GM23248 (cell line): ENCODE measurements at regions not wholly inside any gene's neighbourhood (a gene's known extent, or its start where the extent isn't known, plus 50 kb on each side); places are given as distances from the start of the nearest gene placed in this dataset.

Experiments used
- DNase-seq: peaks from one replicate; pipeline ENCODE4 v3.0.0-alpha.2; 2015
- H2AFZ ChIP-seq: fragments of 200-600 bp; sonication (generic); 2 replicates; pipeline ENCODE4 v1.6.1; 2016; ENCODE audit warnings: antibody characterized with exemption
- H3F3A ChIP-seq: fragments of 200-600 bp; sonication (generic); 2 replicates; pipeline ENCODE4 v1.6.1; 2016; ENCODE audit warnings: mild to moderate bottlenecking, antibody characterized with exemption, mixed run types; ENCODE audit not compliant: insufficient read depth
- H3K27ac ChIP-seq: fragments of 200-600 bp; sonication (generic); 2 replicates; pipeline ENCODE4 v1.5.1; 2016; ENCODE audit warnings: mild to moderate bottlenecking
- H3K27me3 ChIP-seq: fragments of 200-600 bp; sonication (generic); replicated peaks from 2 replicates; pipeline ENCODE4 v1.6.1; 2016; ENCODE audit warnings: mild to moderate bottlenecking; ENCODE audit not compliant: insufficient read depth
- H3K36me3 ChIP-seq: fragments of 200-600 bp; sonication (generic); 2 replicates; pipeline ENCODE4 v1.6.1; 2016; ENCODE audit warnings: low read depth, mild to moderate bottlenecking
- H3K4me1 ChIP-seq: fragments of 200-600 bp; sonication (generic); 2 replicates; pipeline ENCODE4 v1.6.1; 2016; ENCODE audit warnings: mild to moderate bottlenecking; ENCODE audit not compliant: insufficient read depth
- H3K4me2 ChIP-seq: fragments of 200-600 bp; sonication (generic); one replicate; pipeline ENCODE4 v1.6.1; 2016; ENCODE audit warnings: mild to moderate bottlenecking; ENCODE audit not compliant: unreplicated experiment
- H3K4me3 ChIP-seq: fragments of 200-600 bp; sonication (generic); 2 replicates; pipeline ENCODE4 v1.5.1; 2016; ENCODE audit warnings: mild to moderate bottlenecking
- H3K79me2 ChIP-seq: fragments of 200-600 bp; sonication (generic); 2 replicates; pipeline ENCODE4 v1.6.1; 2016; ENCODE audit warnings: mild to moderate bottlenecking; ENCODE audit not compliant: insufficient read depth
- H3K9ac ChIP-seq: fragments of 200-600 bp; sonication (generic); 2 replicates; pipeline ENCODE4 v1.6.1; 2016; ENCODE audit warnings: mild to moderate bottlenecking
- H3K9me2 ChIP-seq: fragments of 200-600 bp; sonication (generic); 2 replicates; pipeline ENCODE4 v1.6.1; 2016; ENCODE audit warnings: mixed run types, mild to moderate bottlenecking, moderate library complexity; ENCODE audit not compliant: insufficient read depth
- H3K9me3 ChIP-seq: fragments of 200-600 bp; sonication (generic); one replicate; pipeline ENCODE4 v1.6.1; 2017; ENCODE audit warnings: low read depth
- H4K20me1 ChIP-seq: fragments of 200-600 bp; sonication (generic); 2 replicates; pipeline ENCODE4 v1.6.0; 2016; ENCODE audit not compliant: insufficient read depth
- EZH2 ChIP-seq: fragments of 200-600 bp; sonication (generic); IDR thresholded peaks from 2 replicates; pipeline ENCODE4 v1.6.1; 2018; ENCODE audit warnings: antibody characterized with exemption, mild to moderate bottlenecking; ENCODE audit not compliant: insufficient read depth, poor library complexity, severe bottlenecking
- EZH2phosphoT487 ChIP-seq: fragments of 200-600 bp; sonication (generic); IDR thresholded peaks from 2 replicates; pipeline ENCODE4 v1.6.1; 2018; ENCODE audit warnings: antibody characterized with exemption, moderate library complexity, mild to moderate bottlenecking, low read depth; ENCODE audit not compliant: insufficient read depth
- WGBS, 2 experiments: methylation state at CpG; one replicate each; pipeline ENCODE4 v1.1.6; 2015 to 2017; ENCODE audit warnings: low lambda C conversion rate in 2 of 2, low coverage in 1 of 2; ENCODE audit errors: missing lambda C conversion rate in 2 of 2; 5-methylcytosine and 5-hydroxymethylcytosine counted together
- in situ Hi-C: fragments of 300-500 bp; cut with MboI; formaldehyde crosslinking; loops from 2 replicates; pipeline ENCODE4 v1.15.0; 2020

DNA sequence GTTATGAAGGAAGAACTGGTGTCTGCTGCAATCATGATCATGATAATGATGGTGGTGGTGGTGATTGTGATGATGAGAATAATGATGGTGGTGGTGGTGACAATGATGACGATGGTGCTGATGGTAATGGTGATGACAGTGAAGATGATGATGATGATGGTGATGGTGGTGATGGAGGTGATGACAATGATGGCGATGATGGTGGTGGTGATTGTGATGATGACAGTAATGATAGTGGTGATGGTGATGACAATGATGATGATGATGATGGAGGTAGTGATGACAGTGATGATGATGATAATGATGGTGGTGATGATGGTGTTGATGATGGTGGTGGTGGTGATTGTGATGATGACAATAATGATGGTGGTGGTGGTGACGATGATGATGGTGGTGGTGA, 52.8 kb upstream of the ANO1 start:
- Histone ChIP-seq H4K20me1 (no peaks in the 10 kb centered on the region), H3K4me2 (no peak overlapping the region), H3F3A (no peaks in the 10 kb centered on the region), H3K27me3 (no peaks in the 10 kb centered on the region), H3K9me2 (no peaks in the 10 kb centered on the region), H3K27ac (no peak overlapping the region), H2AFZ (no peak overlapping the region), H3K4me3 (no peak overlapping the region), H3K36me3 (no peaks in the 10 kb centered on the region), H3K9me3 (no peaks in the 10 kb centered on the region), H3K9ac (no peak overlapping the region), H3K4me1 (peaks cover 1% of the 10 kb centered on the region; the same call in 1 of the 2 replicates), H3K79me2 (no peaks in the 10 kb centered on the region)
- 82 to 88% methylated on average over 3 of the region's 3 CpGs for WGBS, 2 experiments
- TF ChIP-seq EZH2phosphoT487 (no peak), EZH2 (no peak)
- no peak for DNase-seq
- in situ Hi-C loops, result no loop called here

DNA sequence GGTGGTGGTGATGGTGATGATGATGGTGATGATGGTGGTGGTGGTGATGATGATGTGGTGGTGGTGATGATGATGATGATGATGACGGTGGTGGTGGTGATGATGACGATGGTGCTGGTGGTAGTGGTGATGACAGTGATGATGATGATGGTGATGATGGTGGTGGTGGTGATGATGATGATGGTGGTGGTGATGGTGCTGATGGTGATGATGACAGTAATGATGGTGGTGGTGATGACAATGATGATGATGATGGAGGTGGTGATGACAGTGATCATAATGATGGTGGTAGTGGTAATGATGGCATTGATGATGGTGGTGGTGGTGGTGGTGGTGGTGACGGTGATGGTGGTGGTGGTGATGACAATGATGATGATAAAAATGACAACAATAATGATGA, 52.1 kb upstream of the ANO1 start:
- H3K79me2 ChIP-seq, result no peaks in the 10 kb centered on the region
- H3K27ac ChIP-seq, result no peak overlapping the region
- in situ Hi-C loops, result no loop called here
- no peaks in the 10 kb centered on the region for H3K27me3 ChIP-seq
- H4K20me1 ChIP-seq, result no peaks in the 10 kb centered on the region
- 44 to 77% methylated on average over 2 to 3 of the region's 3 CpGs for WGBS, 2 experiments
- H3K9me3 ChIP-seq, result no peaks in the 10 kb centered on the region
- no peak overlapping the region for H3K9ac ChIP-seq
- H3F3A ChIP-seq, result no peaks in the 10 kb centered on the region
- H3K4me3 ChIP-seq, result no peak overlapping the region
- H3K9me2 ChIP-seq, result no peaks in the 10 kb centered on the region
- H3K36me3 ChIP-seq, result no peaks in the 10 kb centered on the region
- H2AFZ ChIP-seq, result no peak overlapping the region
- H3K4me1 ChIP-seq, result no peaks in the 10 kb centered on the region
- TF ChIP-seq EZH2phosphoT487 (no peak), EZH2 (no peak)
- H3K4me2 ChIP-seq, result no peak overlapping the region
- no peak for DNase-seq

DNA sequence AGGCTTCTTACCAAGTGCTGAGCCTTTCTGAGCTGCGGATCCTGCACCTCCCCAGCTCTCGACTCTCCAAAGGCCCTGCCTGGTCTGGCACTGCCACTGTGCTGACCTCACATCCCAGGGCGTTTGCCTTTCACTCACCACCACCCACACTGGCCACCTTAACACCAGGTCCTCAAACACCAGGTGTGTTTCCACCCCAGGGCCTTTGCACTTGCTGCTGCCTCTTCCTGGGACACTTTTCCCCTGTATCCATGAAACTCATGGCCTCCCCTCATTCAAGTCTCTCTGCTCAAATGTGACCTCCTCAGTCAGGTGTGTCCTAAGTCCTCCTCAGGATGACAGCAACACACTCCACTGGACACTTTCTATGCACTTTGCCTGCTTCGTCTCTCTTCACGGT, 51.4 kb upstream of the ANO1 start:
- no peaks in the 10 kb centered on the region for H4K20me1 ChIP-seq
- no peaks in the 10 kb centered on the region for H3K79me2 ChIP-seq
- no peaks in the 10 kb centered on the region for H3K36me3 ChIP-seq
- in situ Hi-C loops, result no loop called here
- H3K9me2 ChIP-seq, result no peaks in the 10 kb centered on the region
- H3F3A ChIP-seq, result no peaks in the 10 kb centered on the region
- H3K4me3 ChIP-seq, result no peak overlapping the region
- H3K9me3 ChIP-seq, result no peaks in the 10 kb centered on the region
- WGBS, 2 experiments, result 52 to 57% methylated on average over 5 of the region's 5 CpGs
- TF ChIP-seq EZH2, result no peak
- TF ChIP-seq EZH2phosphoT487, result no peak
- no peak overlapping the region for H3K27ac ChIP-seq
- no peak for DNase-seq
- H3K9ac ChIP-seq, result no peak overlapping the region
- no peak overlapping the region for H2AFZ ChIP-seq
- no peaks in the 10 kb centered on the region for H3K4me1 ChIP-seq
- no peak overlapping the region for H3K4me2 ChIP-seq
- H3K27me3 ChIP-seq, result no peaks in the 10 kb centered on the region

DNA sequence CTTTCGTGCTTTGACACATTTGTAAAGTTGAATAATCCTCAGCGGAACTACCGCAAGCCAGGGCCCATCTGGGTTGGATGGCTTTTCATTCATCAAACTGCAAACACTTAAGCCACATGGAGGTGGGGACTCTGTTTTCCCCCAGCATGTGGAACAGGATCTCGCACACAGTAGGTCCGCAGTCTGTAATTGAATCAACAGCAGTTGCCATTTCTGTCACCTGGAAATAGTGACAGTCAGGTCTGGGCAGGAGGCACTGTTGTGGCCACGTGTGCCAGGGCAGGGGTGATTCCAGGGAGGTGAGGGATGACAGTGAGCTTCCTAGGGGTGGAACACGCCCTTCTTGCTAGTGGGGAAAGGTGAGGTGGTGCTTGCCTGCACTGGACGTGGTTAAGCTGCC, 50.7 kb upstream of the ANO1 start:
- H3K9me2 ChIP-seq, result no peaks in the 10 kb centered on the region
- H3K27ac ChIP-seq, result no peak overlapping the region
- 47% methylated on average over 8 of the region's 8 CpGs for WGBS, 2 experiments
- no peak for TF ChIP-seq EZH2
- TF ChIP-seq EZH2phosphoT487, result no peak
- in situ Hi-C loops, result no loop called here
- no peaks in the 10 kb centered on the region for H3K4me1 ChIP-seq
- no peak overlapping the region for H2AFZ ChIP-seq
- H3K4me2 ChIP-seq, result no peak overlapping the region
- no peak overlapping the region for H3K9ac ChIP-seq
- no peak overlapping the region for H3K4me3 ChIP-seq
- DNase-seq, result no peak
- H3F3A ChIP-seq, result no peaks in the 10 kb centered on the region
- no peaks in the 10 kb centered on the region for H3K79me2 ChIP-seq
- H3K27me3 ChIP-seq, result 0 out of 2 replicates have a peak, but pooled peaks cover under 1% of the 10 kb centered on the region
- H3K36me3 ChIP-seq, result no peaks in the 10 kb centered on the region
- no peaks in the 10 kb centered on the region for H3K9me3 ChIP-seq
- no peaks in the 10 kb centered on the region for H4K20me1 ChIP-seq

DNA sequence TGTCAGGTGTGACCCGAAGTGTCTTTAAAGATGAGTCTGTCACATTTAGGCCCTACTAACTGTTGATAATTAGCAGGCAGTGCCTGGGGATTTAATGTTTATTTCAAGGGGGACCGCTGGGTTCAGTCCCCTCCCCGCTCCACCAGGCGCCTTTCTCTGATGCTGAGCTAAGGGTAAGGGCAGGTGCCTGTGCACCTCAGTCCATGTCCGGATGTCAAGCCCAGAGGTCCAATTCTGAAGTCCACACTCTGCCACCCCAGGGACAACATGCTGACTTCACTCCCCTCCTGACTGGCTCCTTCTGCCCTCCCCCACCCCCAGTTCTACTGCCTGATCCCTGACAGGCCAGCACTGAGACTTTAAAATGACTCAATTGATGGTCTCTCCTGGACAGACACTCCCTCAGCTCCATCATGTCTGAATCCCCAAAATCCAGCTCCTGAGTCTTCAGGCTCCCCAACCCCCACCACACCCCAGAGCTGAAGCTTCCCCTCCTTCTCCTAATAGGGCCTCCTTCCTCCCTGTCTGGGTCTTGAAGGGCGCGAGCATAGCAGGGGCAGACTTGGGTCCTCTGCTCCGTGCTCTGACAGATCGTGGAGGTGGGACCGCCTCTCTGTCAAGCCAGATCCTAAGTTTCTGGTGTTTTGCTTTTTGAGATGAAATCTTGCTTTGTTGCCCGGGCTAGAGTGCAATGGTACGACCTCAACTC, 49.8 kb upstream of the ANO1 start:
- in situ Hi-C loops, result no loop called here
- TF ChIP-seq EZH2phosphoT487 (no peak), EZH2 (no peak)
- Histone ChIP-seq H3K79me2 (no peaks in the 10 kb centered on the region), H2AFZ (no peak overlapping the region), H3K27ac (no peak overlapping the region), H3K9me2 (no peaks in the 10 kb centered on the region), H3K9ac (no peak overlapping the region), H3K4me3 (no peak overlapping the region), H3K9me3 (no peaks in the 10 kb centered on the region), H3K27me3 (peaks cover 7% of the 10 kb centered on the region), H3K4me2 (no peak overlapping the region), H3K36me3 (no peaks in the 10 kb centered on the region), H4K20me1 (no peaks in the 10 kb centered on the region), H3F3A (no peaks in the 10 kb centered on the region), H3K4me1 (no peaks in the 10 kb centered on the region)
- no peak for DNase-seq
- WGBS, 2 experiments, result 52% methylated on average over 12 of the region's 12 CpGs
